HEK293 (cell line): ENCODE measurements at regions not wholly inside any gene's neighbourhood (a gene's known extent, or its start where the extent isn't known, plus 50 kb on each side); places are given as distances from the start of the nearest gene placed in this dataset.

ENCODE experiments used
- ZNF433 ChIP-seq: fragments of 450-650 bp; formaldehyde crosslinking; IDR thresholded peaks from 2 replicates; pipeline ENCODE4 v1.5.1; 2016; ENCODE audit warnings: missing biosample characterization, missing genetic modification characterization, low read depth
- ZNF48 ChIP-seq: fragments of 450-650 bp; formaldehyde crosslinking; IDR thresholded peaks from 2 replicates; pipeline ENCODE4 v1.5.1; 2016; ENCODE audit warnings: missing biosample characterization, missing genetic modification characterization

- TF ChIP-seq ZNF433 (tag by site-specific recombination): no peak
- TF ChIP-seq ZNF48 (tag by site-specific recombination): no peak
These were observed 93.9 kb downstream of the TEX29 start for GRCh38 chr13:111414341-111414740.
